ENCODE measurements at regions not wholly inside any gene's neighbourhood (a gene's known extent, or its start where the extent isn't known, plus 50 kb on each side); places are given as distances from the start of the nearest gene placed in this dataset.

- Histone ChIP-seq H3K4me3 (no peak overlapping the region), H3K36me3 (no peaks in the 10 kb centered on the region), H3K27ac (no peak overlapping the region), H3K27me3 (no peaks in the 10 kb centered on the region), H3K4me1 (no peaks in the 10 kb centered on the region), H3K9me3 (no peaks in the 10 kb centered on the region)
- ATAC-seq = no peak
- TF ChIP-seq POLR2A (IDR thresholded peaks at IDR 0.05) (no peak), CTCF (IDR thresholded peaks at IDR 0.05) (no peak), POLR2AphosphoS5 (IDR thresholded peaks at IDR 0.05) (no peak), EP300 (IDR thresholded peaks at IDR 0.05) (no peak)
These were observed 2878.3 kb upstream of the PCDH20 start for GRCh38 chr13:64293923-64294322.

DNA sequence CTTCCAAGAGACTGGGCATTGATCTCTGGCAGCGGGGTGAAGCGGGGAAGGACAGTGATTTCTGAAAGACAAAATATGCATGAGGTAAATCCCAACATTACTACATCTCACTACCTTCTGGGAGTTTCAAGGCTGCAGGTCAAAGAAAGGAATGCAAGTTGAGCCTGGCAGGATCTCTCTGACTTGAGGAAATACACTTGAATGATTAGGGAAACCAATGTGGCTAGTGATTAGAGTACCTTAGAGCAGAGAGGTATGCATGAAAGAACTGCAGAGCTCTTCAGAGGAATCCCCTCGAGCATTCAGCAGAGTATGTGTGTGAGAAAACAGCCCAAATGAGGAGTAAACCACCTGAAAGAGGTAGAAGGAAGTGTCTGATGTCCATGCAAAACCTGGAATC is 2874.1 kb upstream of the PCDH20 start:
- ATAC-seq = no peak
- 80 to 83% methylated on average over 1 to 3 of the region's 3 CpGs for WGBS, 2 donors (ENCODE audit: low coverage in 1 of 2)

DNA sequence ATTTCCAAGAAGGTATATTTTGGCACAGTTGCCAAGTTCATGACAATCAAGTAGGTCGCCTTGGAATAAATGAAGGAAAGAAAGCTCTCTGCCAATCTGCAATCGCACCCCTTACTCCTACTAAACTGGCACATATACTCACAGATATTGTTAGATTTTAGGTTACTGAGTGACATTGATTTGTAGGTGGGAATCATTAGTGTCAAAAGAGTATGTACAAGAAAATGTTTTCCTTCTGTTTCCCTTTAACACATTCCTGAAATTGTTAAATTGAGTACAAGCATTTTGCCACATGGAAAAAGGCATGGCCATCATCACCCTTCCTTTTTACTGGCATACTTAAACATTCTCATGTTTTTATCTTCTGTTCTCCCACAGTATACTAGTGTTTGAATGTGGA is 2868.3 kb upstream of the PCDH20 start:
- H3K4me1 ChIP-seq = no peaks in the 10 kb centered on the region
- no peaks in the 10 kb centered on the region for H3K36me3 ChIP-seq
- H3K4me3 ChIP-seq = no peak overlapping the region
- no peaks in the 10 kb centered on the region for H3K27me3 ChIP-seq
- no peak for ATAC-seq
- no peak for TF ChIP-seq POLR2AphosphoS5 (IDR thresholded peaks at IDR 0.05)
- no peak for TF ChIP-seq EP300 (IDR thresholded peaks at IDR 0.05)
- TF ChIP-seq POLR2A (IDR thresholded peaks at IDR 0.05) = no peak
- TF ChIP-seq CTCF (IDR thresholded peaks at IDR 0.05) = no peak
- no peaks in the 10 kb centered on the region for H3K9me3 ChIP-seq
- WGBS, 2 donors (ENCODE audit: low coverage in 1 of 2) = 78 to 88% methylated on average over 2 of the region's 2 CpGs
- H3K27ac ChIP-seq = no peak overlapping the region

More for the DNA sequence above, 2874.1 kb upstream of the PCDH20 start:
- Histone ChIP-seq H3K4me1 (no peaks in the 10 kb centered on the region), H3K9me3 (no peaks in the 10 kb centered on the region), H3K4me3 (no peak overlapping the region), H3K27ac (no peak overlapping the region), H3K27me3 (no peaks in the 10 kb centered on the region), H3K36me3 (no peaks in the 10 kb centered on the region)
- TF ChIP-seq POLR2AphosphoS5 (IDR thresholded peaks at IDR 0.05) = no peak
- no peak for TF ChIP-seq EP300 (IDR thresholded peaks at IDR 0.05)
- TF ChIP-seq POLR2A (IDR thresholded peaks at IDR 0.05) = no peak
- TF ChIP-seq CTCF (IDR thresholded peaks at IDR 0.05) = no peak

DNA sequence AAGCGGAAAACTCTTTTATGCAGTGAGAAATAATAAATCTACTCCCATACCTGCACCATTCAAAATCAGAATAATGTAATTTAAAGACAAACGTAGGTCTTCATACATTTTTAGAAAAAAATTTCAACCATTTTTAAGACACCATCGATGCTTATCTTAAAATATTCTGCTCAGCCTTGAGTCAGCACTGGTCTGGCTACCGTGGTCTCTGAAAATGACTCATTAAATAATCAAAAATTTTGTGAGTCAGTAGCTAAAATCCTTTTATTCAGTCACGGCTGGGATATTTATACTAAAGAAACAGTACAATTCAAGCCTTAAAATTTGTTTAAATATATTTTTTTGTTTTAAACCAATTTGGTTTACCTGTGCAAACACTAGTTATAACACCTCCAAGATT is 2862.8 kb upstream of the PCDH20 start:
- 69 to 70% methylated on average over 5 of the region's 5 CpGs for WGBS, 2 donors (ENCODE audit: low coverage in 1 of 2)
- H3K27ac ChIP-seq = no peak overlapping the region
- no peaks in the 10 kb centered on the region for H3K4me1 ChIP-seq
- no peak for TF ChIP-seq POLR2AphosphoS5 (IDR thresholded peaks at IDR 0.05)
- H3K27me3 ChIP-seq = no peaks in the 10 kb centered on the region
- ATAC-seq = no peak
- H3K9me3 ChIP-seq = no peaks in the 10 kb centered on the region
- H3K4me3 ChIP-seq = no peak overlapping the region
- no peaks in the 10 kb centered on the region for H3K36me3 ChIP-seq

GRCh38 chr13:64277097-64277496 is 2861.4 kb upstream of the PCDH20 start:
- H3K4me3 ChIP-seq = no peak overlapping the region
- H3K4me1 ChIP-seq = no peaks in the 10 kb centered on the region
- no peak overlapping the region for H3K27ac ChIP-seq
- no peaks in the 10 kb centered on the region for H3K27me3 ChIP-seq
- no peak for TF ChIP-seq CTCF (IDR thresholded peaks at IDR 0.05)
- H3K9me3 ChIP-seq = no peaks in the 10 kb centered on the region
- no peak for ATAC-seq
- WGBS, 2 donors (ENCODE audit: low coverage in 1 of 2) = 90 to 100% methylated on average over 2 of the region's 2 CpGs
- no peaks in the 10 kb centered on the region for H3K36me3 ChIP-seq

GRCh38 chr13:64276232-64276631 is 2860.6 kb upstream of the PCDH20 start:
- TF ChIP-seq EP300 (IDR thresholded peaks at IDR 0.05) (no peak), POLR2AphosphoS5 (IDR thresholded peaks at IDR 0.05) (no peak), POLR2A (IDR thresholded peaks at IDR 0.05) (no peak), CTCF (IDR thresholded peaks at IDR 0.05) (no peak)
- no peaks in the 10 kb centered on the region for H3K4me1 ChIP-seq
- 37 to 44% methylated on average over 2 of the region's 2 CpGs for WGBS, 2 donors (ENCODE audit: low coverage in 1 of 2)
- H3K36me3 ChIP-seq = no peaks in the 10 kb centered on the region
- H3K4me3 ChIP-seq = no peak overlapping the region
- no peak overlapping the region for H3K27ac ChIP-seq
- no peaks in the 10 kb centered on the region for H3K9me3 ChIP-seq
- no peaks in the 10 kb centered on the region for H3K27me3 ChIP-seq
- ATAC-seq = no peak

All from gastroesophageal sphincter (tissue), 4 donors.